CD14-positive monocyte (primary cell): ENCODE measurements at regions not wholly inside any gene's neighbourhood (a gene's known extent, or its start where the extent isn't known, plus 50 kb on each side); places are given as distances from the start of the nearest gene placed in this dataset.
"Not testable (repeated sequence)": the region's sequence is repeated elsewhere in the genome, so short reads cannot be mapped to it uniquely, and the experiment has no call there.

Experiments
- DNase-seq, 3 donors: peaks; one replicate each; pipeline ENCODE4 v3.0.0-alpha.2; 2011 to 2022
- H2AFZ ChIP-seq: 2 replicates; pipeline ENCODE4 v1.6.0; 2012; ENCODE audit warnings: mild to moderate bottlenecking, low read depth, low read length, inconsistent platforms; ENCODE audit not compliant: insufficient read depth, poor library complexity, severe bottlenecking
- H3K27ac ChIP-seq, 2 donors: 1 replicate in 1 of 2; 2 replicates in 1 of 2; pipeline ENCODE4 v1.5.1; 2012 to 2013; ENCODE audit warnings: low read length in 2 of 2, control low read depth in 1 of 2, inconsistent platforms in 1 of 2, low read depth in 1 of 2, mild to moderate bottlenecking in 1 of 2
- H3K27me3 ChIP-seq, 2 donors: one replicate each; pipeline versions ENCODE4 v1.6.0 to v1.6.1; 2011 to 2013; ENCODE audit warnings: low read length in 2 of 2; ENCODE audit not compliant: control insufficient read depth in 2 of 2, insufficient read depth in 2 of 2
- H3K36me3 ChIP-seq, 2 donors: replicated peaks in 1 of 2; 1 replicate in 1 of 2; 2 replicates in 1 of 2; pipeline versions ENCODE4 v1.5.1 to v1.6.1; 2012 to 2013; ENCODE audit warnings: low read length in 2 of 2, control low read depth in 1 of 2, inconsistent platforms in 1 of 2, mild to moderate bottlenecking in 1 of 2; ENCODE audit not compliant: insufficient read depth in 2 of 2, control insufficient read depth in 1 of 2
- H3K4me1 ChIP-seq, 2 donors: 1 replicate in 1 of 2; 2 replicates in 1 of 2; pipeline versions ENCODE4 v1.5.1 to v1.6.1; 2012 to 2013; ENCODE audit warnings: low read length in 2 of 2, control low read depth in 1 of 2, inconsistent platforms in 1 of 2, mild to moderate bottlenecking in 1 of 2, moderate library complexity in 1 of 2; ENCODE audit not compliant: insufficient read depth in 2 of 2, control insufficient read depth in 1 of 2
- H3K4me2 ChIP-seq: replicated peaks from 2 replicates; pipeline ENCODE3; 2012; ENCODE audit warnings: low read length, moderate library complexity, mild to moderate bottlenecking; ENCODE audit not compliant: poor library complexity, severe bottlenecking; ENCODE audit errors: extremely low read depth
- H3K4me3 ChIP-seq, 3 experiments: fragments of 200-600 bp in 1 of 3; sonication (generic) in 1 of 3; replicated peaks in 1 of 3; 1 replicate in 2 of 3; 2 replicates in 1 of 3; pipeline ENCODE4 v1.5.1; 2011 to 2013; ENCODE audit warnings: low read length in 3 of 3, mild to moderate bottlenecking in 3 of 3, control low read depth in 2 of 3, low read depth in 2 of 3, inconsistent platforms in 1 of 3, moderate library complexity in 1 of 3
- H3K79me2 ChIP-seq: 2 replicates; pipeline ENCODE4 v1.6.0; 2012; ENCODE audit warnings: mild to moderate bottlenecking, control low read depth, inconsistent platforms, low read length, moderate library complexity; ENCODE audit not compliant: insufficient read depth
- H3K9ac ChIP-seq: 2 replicates; pipeline ENCODE4 v1.6.0; 2017; ENCODE audit warnings: low read length, mild to moderate bottlenecking; ENCODE audit not compliant: insufficient read depth, poor library complexity, severe bottlenecking
- H3K9me3 ChIP-seq, 2 donors: replicated peaks in 1 of 2; 1 replicate in 1 of 2; 2 replicates in 1 of 2; pipeline versions ENCODE4 v1.5.1 to v1.6.1; 2012 to 2013; ENCODE audit warnings: low read length in 2 of 2, control low read depth in 1 of 2; ENCODE audit not compliant: control insufficient read depth in 1 of 2, insufficient read depth in 1 of 2
- H4K20me1 ChIP-seq: 2 replicates; pipeline ENCODE4 v1.6.0; 2012; ENCODE audit warnings: mild to moderate bottlenecking, low read length, control low read depth, moderate library complexity; ENCODE audit not compliant: insufficient read depth
- H3K27ac Mint-ChIP-seq, 7 donors: one replicate each; pipeline ENCODE4 v1.8.0; 2020; ENCODE audit warnings: mild to moderate bottlenecking in 7 of 7, mixed read lengths in 7 of 7, moderate library complexity in 6 of 7, inconsistent platforms in 2 of 7
- H3K27me3 Mint-ChIP-seq, 3 donors: one replicate each; pipeline ENCODE4 v1.8.0; 2021 to 2022; ENCODE audit warnings: low read depth in 3 of 3, mild to moderate bottlenecking in 3 of 3, mixed read lengths in 3 of 3, moderate library complexity in 3 of 3, inconsistent platforms in 1 of 3
- H3K36me3 Mint-ChIP-seq, 2 donors: one replicate each; pipeline ENCODE4 v1.8.0; 2020; ENCODE audit warnings: mixed read lengths in 2 of 2, inconsistent platforms in 1 of 2, mild to moderate bottlenecking in 1 of 2
- H3K4me1 Mint-ChIP-seq: one replicate; pipeline ENCODE4 v1.8.0; 2020; ENCODE audit warnings: mild to moderate bottlenecking, mixed read lengths
- H3K4me3 Mint-ChIP-seq, 2 donors: one replicate each; pipeline ENCODE4 v1.8.0; 2020; ENCODE audit warnings: mild to moderate bottlenecking in 2 of 2, mixed read lengths in 2 of 2, moderate library complexity in 1 of 2
- H3K9me3 Mint-ChIP-seq, 7 donors: one replicate each; pipeline ENCODE4 v1.8.0; 2020 to 2022; ENCODE audit warnings: mixed read lengths in 7 of 7, mild to moderate bottlenecking in 6 of 7, moderate library complexity in 6 of 7, inconsistent platforms in 2 of 7
- CTCF ChIP-seq: fragments of 200-600 bp; IDR thresholded peaks from one replicate; pipeline ENCODE4 v1.8.0; 2022; ENCODE audit warnings: antibody characterized with exemption, mild to moderate bottlenecking
- WGBS: methylation state at CpG from one replicate; pipeline ENCODE4 v1.1.5; 2013; ENCODE audit warnings: missing lambda C conversion rate; ENCODE audit not compliant: insufficient coverage; 5-methylcytosine and 5-hydroxymethylcytosine counted together
- intact Hi-C, 2 donors: fragments of 100-400 bp; cut with micrococcal nuclease; formaldehyde crosslinking; loops; one replicate each; pipeline versions ENCODE4 v1.15.0 to v1.15.1; 2023

GRCh38 chr5:82956600-82956999, 120.6 kb downstream of the TMEM167A start:
- H2AFZ ChIP-seq: no peak overlapping the region
- Mint-ChIP-seq H3K4me3 (no peak overlapping the region), H3K9me3 (peaks cover 8 to 33% (median 20%) of the 10 kb centered on the region in 7 donors), H3K4me1 (no peaks in the 10 kb centered on the region), H3K27me3 (peaks cover 0 to 3% (median 1%) of the 10 kb centered on the region in 3 donors), H3K36me3 (peaks cover 0 to 3% of the 10 kb centered on the region in 2 donors), H3K27ac (no peak overlapping the region)
- H3K79me2 ChIP-seq: no peaks in the 10 kb centered on the region
- no peaks in the 10 kb centered on the region for H3K36me3 ChIP-seq
- no peak for TF ChIP-seq CTCF
- H3K4me3 ChIP-seq: no peak overlapping the region
- no peaks in the 10 kb centered on the region for H3K27me3 ChIP-seq
- no peak overlapping the region for H3K4me2 ChIP-seq
- intact Hi-C loops: no loop called here
- peaks cover 7 to 12% of the 10 kb centered on the region in 2 donors for H3K9me3 ChIP-seq
- no peak overlapping the region for H3K27ac ChIP-seq
- H4K20me1 ChIP-seq: no peaks in the 10 kb centered on the region
- no peak for DNase-seq
- no peak overlapping the region for H3K9ac ChIP-seq
- H3K4me1 ChIP-seq: no peaks in the 10 kb centered on the region

- no peak overlapping the region for H3K4me2 ChIP-seq
- H3K27ac Mint-ChIP-seq: no peak overlapping the region
- no peaks in the 10 kb centered on the region for H3K36me3 ChIP-seq
- peaks cover 7 to 12% of the 10 kb centered on the region in 2 donors for H3K9me3 ChIP-seq
- H3K36me3 Mint-ChIP-seq: peaks cover 0 to 3% of the 10 kb centered on the region in 2 donors
- WGBS: no CpG with 5 or more reads among the region's 1 CpG
- H3K4me1 Mint-ChIP-seq: no peaks in the 10 kb centered on the region
- H3K79me2 ChIP-seq: no peaks in the 10 kb centered on the region
- no peak overlapping the region for H3K27ac ChIP-seq
- H3K9ac ChIP-seq: no peak overlapping the region
- TF ChIP-seq CTCF: no peak
- intact Hi-C loops: no loop called here
- no peaks in the 10 kb centered on the region for H3K4me1 ChIP-seq
- no peaks in the 10 kb centered on the region for H3K27me3 ChIP-seq
- H4K20me1 ChIP-seq: no peaks in the 10 kb centered on the region
- peaks cover 0 to 3% (median 0%) of the 10 kb centered on the region in 3 donors for H3K27me3 Mint-ChIP-seq
- H2AFZ ChIP-seq: no peak overlapping the region
- DNase-seq: no peak
- no peak overlapping the region for H3K4me3 ChIP-seq
- peaks cover 8 to 41% (median 27%) of the 10 kb centered on the region in 7 donors for H3K9me3 Mint-ChIP-seq
- H3K4me3 Mint-ChIP-seq: no peak overlapping the region
Observed at GRCh38 chr5:82952326-82952725, 124.9 kb downstream of the TMEM167A start.

DNA sequence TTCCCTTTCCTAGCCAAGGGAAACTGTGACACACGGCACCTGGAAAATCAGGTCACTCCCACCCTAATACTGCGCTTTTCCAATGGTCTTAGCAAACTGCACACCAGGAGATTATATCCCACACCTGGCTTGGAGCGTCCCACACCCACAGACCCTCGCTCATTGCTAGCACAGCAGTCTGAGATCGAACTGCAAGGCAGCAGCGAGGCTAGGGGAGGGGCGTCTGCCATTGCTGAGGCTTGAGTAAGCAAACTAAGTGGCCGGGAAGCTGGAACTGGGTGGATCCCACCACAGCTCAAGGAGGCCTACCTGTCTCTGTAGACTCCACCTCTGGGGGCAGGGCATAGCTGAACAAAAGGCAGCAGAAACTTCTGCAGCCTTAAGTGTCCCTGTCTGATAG, 132.9 kb downstream of the TMEM167A start:
- H3K79me2 ChIP-seq, H3K27ac Mint-ChIP-seq, DNase-seq, H2AFZ ChIP-seq, H3K36me3 Mint-ChIP-seq, H4K20me1 ChIP-seq, H3K36me3 ChIP-seq, H3K4me1 ChIP-seq, H3K4me1 Mint-ChIP-seq, H3K27me3 Mint-ChIP-seq, H3K27me3 ChIP-seq, H3K4me3 Mint-ChIP-seq, intact Hi-C loops, H3K4me3 ChIP-seq, H3K4me2 ChIP-seq, H3K27ac ChIP-seq, H3K9ac ChIP-seq: not testable (repeated sequence)
- H3K9me3 ChIP-seq: peaks cover 0 to 10% of the 10 kb centered on the region in 2 donors
- 98% methylated on average over 8 of the region's 8 CpGs for WGBS
- peaks cover 7 to 38% (median 19%) of the 10 kb centered on the region in 7 donors for H3K9me3 Mint-ChIP-seq
